EL (cell line): ENCODE measurements at regions not wholly inside any gene's neighbourhood (a gene's known extent, or its start where the extent isn't known, plus 50 kb on each side); places are given as distances from the start of the nearest gene placed in this dataset.
"Not testable (repeated sequence)": the region's sequence is repeated elsewhere in the genome, so short reads cannot be mapped to it uniquely, and the experiment has no call there.

Experiments
- DNase-seq: peaks from one replicate; pipeline ENCODE4 v3.0.0-alpha.2; 2016

- no peak for DNase-seq
These were observed 163.3 kb upstream of the SPRY1 start for GRCh38 chr4:123233136-123233768.

DNA sequence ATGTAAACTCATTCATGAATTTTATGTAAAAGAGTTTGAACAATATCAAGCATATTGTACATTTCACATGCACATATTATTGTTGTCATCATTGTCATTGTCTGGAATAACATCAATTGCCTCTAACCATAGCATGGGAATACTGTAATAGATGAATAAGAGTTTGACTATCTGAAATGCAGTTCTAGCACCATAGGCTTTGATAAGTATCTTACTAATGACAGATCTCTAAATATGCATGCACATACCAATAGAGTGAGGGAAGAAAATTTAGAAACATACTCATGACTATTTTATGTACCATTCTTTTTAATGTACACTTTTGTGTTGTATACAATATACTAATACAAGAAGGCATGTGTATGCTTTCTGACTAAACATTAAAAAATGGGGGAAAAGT, 161.6 kb upstream of the SPRY1 start:
- peak; percentile 51 for DNase-seq

DNA sequence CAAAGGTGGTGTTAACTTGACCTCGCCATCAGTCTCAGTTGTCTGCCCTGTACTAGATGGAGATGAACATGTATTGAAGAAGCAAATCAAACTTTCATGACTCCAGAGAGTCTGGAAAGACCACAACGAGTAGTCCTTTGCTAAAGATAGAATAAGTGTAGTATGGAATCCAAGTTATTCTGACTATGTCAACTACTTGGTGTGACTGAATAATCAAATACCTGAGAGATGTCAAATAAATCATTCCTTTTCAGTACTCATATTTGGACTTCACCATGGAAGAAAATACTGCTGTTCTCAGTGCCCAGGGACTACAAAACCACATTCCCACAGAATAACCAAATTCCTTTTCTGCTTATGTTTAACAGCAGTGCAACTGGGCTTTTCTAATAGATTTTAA, 161.2 kb upstream of the SPRY1 start:
- DNase-seq, result peak; percentile 69

DNA sequence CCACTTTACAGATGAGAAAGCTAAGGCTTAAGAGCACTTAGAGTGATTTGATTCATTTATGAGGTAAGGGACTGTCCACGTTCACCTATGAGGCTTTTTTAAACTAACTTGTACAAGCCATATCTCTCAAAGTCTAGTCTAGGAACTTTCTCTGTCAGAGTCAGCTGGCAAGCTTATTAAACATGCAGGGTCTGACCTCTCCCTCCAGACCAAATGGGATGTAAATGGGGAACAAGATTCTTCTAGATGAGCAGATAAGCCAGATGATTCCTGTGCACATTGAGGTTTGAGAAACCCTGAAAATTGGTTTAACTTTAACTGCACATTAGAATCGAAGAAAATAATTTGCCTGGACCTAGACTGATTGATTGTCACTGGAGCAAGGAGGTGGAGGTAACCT, 160.0 kb upstream of the SPRY1 start:
- DNase-seq, result no peak

GRCh38 chr4:123240286-123240685, 156.3 kb upstream of the SPRY1 start:
- DNase-seq, result not testable (repeated sequence)

DNA sequence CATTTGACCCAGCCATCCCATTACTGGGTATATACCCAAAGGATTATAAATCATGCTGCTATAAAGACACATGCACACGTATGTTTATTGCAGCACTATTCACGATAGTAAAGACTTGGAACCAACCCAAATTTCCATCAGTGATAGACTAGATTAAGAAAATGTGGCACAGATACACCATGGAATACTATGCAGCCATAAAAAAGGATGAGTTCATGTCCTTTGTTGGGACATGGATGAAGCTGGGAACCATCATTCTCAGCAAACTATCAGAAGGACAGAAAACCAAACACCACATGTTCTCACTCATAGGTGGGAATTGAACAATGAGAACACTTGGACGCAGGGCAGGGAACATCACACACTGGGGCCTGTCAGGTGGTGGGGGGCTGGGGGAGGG, 153.4 kb upstream of the SPRY1 start:
- DNase-seq, result not testable (repeated sequence)

DNA sequence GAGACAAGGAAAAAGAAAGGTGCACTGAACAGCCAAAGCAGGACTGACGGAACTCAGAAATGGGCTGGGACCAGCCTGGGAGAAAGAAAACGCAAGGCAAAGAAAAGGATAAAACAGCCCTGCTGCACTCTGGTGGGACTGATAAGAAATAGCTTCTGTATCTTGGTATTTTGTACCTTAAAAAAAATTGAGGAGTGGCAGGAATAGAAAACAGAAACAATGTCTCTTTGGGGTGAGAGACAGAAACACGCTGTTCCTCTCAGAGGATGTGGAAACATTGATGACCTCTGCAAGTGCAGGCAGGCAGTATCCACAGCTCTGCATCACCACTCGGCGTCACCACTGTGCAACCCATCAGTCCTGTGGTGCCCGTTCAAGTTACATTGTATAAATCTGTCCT, 152.5 kb upstream of the SPRY1 start:
- DNase-seq, result peak; percentile 20

DNA sequence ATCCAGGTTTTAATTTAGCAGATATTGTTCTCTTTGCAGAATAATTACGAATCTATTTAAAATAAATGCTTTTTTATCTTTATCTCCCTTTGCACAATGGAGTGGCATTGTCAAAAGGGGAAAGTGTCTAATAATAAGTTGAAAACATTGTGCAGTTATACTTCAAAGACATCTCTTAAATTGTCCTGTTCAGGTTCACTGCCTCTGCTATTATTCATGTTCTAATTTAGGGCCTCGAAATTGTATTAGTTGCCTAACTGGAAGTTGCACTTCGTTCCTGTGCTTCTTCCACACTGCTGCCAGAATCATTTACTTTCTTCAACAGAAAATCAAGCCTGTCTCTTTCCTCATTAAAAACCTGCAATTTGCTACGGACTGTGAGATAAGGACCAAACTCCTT, 150.5 kb upstream of the SPRY1 start:
- no peak for DNase-seq

GRCh38 chr4:123248085-123248659, 148.4 kb upstream of the SPRY1 start:
- no peak for DNase-seq

DNA sequence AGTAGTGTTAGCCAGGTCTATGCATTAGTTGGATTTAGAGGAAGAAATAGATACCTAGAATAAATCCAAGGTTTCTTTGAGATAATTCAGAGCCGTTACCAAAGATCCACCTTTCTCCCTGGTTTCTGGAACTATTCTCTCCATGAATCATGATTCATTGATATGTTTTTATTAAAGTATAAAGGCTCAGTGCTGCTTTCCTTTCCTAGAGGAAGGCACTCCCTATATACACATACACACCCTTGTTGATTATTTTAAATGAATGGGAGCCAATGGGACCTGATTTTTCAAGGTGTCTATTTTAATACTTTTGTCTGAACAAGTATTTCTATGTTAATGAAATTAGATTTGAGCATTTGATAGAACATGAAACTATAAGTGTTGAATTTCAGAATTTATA, 146.8 kb upstream of the SPRY1 start:
- no peak for DNase-seq

- DNase-seq, result peak; percentile 25
These were observed 145.8 kb upstream of the SPRY1 start for GRCh38 chr4:123250843-123251242.

DNA sequence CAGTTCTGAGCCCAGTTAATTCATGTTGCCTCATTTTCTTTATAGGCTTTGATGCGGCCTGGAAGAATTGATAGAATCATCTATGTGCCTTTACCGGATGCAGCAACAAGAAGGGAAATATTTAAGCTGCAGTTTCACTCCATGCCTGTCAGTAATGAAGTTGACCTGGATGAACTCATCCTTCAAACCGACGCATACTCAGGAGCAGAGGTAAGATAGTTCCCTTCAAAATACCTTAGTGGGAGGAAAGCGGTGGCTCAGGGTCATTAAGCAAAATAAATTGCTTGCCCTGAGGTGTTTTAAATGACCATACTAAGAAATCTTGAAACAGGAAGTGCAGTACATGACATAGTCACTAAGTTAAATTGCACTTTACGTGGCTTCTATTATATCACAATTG, 140.6 kb upstream of the SPRY1 start:
- DNase-seq, result no peak

DNA sequence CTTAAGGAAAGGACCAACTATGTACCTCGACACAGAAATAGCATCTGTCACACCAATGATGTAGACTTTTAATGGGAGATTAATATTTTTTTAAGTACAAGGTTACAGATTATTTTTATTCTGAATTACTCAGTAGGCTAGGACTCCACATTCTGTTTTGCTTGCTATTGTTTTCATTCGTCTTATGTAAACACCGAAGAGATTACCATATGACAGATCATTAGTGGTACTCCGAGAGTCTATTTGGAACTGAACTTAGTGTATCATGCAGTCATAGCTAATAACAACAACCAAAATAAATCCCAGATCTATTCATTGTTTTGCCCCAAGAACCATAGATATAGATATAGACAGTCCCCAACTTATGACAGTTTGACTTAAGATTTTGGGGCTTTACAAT, 139.7 kb upstream of the SPRY1 start:
- no peak for DNase-seq

- DNase-seq, result no peak
These were observed 139.0 kb upstream of the SPRY1 start for GRCh38 chr4:123257591-123257990.

GRCh38 chr4:123259676-123260646, 136.6 kb upstream of the SPRY1 start:
- DNase-seq, result no peak

DNA sequence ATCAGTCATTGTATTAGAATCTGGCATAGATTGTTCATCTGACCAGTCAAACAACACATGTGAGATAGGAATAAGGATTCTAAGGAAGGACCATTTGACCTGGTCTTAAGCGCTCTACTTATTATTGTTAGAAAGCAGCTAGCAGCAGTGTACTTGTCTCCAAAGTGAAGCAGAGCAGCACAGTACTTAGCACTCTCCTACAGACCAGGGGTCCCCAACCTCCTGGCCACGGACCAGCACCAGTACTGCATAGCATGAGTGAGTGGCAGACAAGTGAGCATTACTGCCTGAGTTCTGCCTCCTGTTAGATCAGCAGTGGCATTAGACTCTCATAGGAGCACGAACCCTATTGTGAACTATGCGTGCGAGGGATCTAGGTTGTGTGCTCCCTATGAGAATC, 135.9 kb upstream of the SPRY1 start:
- DNase-seq, result no peak

GRCh38 chr4:123262080-123262479, 134.5 kb upstream of the SPRY1 start:
- no peak for DNase-seq

DNA sequence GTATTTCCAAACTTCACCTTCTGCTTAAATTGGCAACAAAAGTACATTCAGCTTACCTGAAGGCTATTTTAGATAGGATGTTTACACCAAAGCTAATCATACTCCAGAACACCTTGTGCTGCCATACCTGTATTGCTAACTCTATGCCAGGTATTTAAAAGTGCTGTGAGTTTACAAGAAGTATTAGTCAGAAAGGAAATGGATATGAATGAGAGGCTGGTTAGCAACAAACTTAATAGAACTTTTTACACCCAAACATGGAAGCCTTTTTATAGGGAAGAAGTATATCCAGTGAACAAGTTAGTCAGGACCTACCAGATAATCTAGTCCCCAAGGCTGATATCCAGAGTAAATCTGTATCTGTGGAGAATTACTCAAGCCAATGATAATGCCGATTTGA, 131.2 kb upstream of the SPRY1 start:
- DNase-seq, result no peak

DNA sequence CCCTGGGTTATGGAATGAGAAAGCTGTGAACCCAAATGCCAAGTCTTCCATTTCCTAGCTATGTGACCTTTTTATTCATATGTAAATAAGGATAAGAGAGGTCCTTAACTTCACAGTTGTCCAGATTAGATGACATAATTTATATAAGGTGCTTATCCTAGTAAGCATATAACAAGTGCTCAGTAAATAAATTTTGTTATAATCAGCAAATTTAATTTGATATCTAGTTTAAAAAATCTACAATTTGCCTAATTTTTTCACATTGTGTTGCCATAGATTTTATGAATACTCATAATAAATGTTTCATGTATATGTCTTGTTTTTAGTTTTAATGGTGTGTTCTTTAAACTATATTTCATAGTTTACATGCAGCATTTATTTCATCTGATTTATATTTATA, 130.4 kb upstream of the SPRY1 start:
- DNase-seq, result no peak

DNA sequence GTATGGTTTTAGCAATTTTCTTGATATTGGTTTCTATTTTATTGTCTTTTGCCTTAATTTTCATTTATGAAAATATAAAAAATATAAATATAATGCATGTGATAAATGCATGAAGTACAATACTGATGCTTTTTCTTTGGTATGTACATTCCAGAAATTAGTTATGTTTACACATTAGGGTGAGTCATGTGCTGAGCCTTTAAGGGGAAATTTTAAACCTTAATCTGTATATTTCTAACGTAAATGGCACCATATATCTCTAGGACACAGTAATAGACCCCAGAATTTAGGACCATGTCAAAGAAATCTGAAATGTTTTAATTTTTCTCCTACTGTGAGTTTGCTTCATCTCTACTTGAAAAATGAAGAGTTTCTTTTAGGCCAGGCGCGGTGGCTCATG, 117.8 kb upstream of the SPRY1 start:
- peak; percentile 26 for DNase-seq

DNA sequence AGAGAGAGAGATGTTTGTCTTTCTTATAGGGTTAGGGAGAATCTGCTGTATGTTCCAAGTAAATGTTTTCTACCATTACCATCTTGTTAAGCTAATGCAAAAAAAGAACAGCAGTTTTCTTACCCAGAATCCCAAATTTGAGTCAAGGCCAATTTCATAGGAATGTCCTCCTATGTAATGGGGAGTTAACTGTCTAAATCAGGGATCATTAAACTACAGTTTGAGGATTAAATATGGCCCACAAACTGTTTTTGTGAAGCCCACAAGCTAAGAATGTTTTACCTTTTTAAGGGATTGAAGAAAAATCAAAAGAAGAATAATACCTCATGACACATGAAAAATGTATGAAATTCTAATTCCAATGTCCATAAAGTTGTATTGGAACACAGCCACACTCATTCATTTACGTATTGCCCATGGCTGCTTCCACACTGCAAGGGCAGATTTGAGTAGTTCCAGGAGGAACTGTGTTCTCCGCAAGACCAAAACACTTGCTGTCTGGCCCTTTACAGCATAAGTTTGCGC, 113.2 kb upstream of the SPRY1 start:
- no peak for DNase-seq

- no peak for DNase-seq
These were observed 112.4 kb upstream of the SPRY1 start for GRCh38 chr4:123284168-123284567.

GRCh38 chr4:123286903-123287466, 109.6 kb upstream of the SPRY1 start:
- DNase-seq, result no peak
